HL-60/S4 treated with phorbol 12-myristate 13-acetate at 8.2 ng/mL for 4 days and 3 days (cell line): ENCODE measurements at regions not wholly inside any gene's neighbourhood (a gene's known extent, or its start where the extent isn't known, plus 50 kb on each side); places are given as distances from the start of the nearest gene placed in this dataset.
"Not testable (repeated sequence)": the region's sequence is repeated elsewhere in the genome, so short reads cannot be mapped to it uniquely, and the experiment has no call there.

Source experiments
- in situ Hi-C: fragments of 300-500 bp; cut with MboI; formaldehyde crosslinking; loops from 2 replicates; pipeline ENCODE4 v1.15.0; 2022; ENCODE audit warnings: low sequenced_read_pairs

DNA sequence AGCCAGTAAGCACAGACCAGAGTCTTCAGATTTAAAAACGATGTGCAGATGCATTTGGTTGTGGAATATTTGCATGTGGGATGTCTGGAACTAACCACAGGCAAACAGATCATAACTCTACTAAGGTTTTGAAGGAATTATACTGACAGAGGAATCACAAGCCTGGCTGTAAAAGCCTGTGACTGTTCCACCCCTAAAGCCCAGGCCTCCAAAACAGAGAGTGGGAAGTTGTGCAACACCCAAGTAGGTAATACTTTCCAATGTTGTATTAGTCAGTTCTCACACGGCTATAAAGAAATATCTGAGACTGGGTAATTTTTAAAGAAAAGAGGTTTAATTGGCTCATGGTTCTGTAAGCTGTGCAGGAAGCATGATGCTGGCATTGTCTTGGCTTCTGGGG is 68.1 kb upstream of the DCD start:
- in situ Hi-C loops = no loop called here

GRCh38 chr12:54713876-54714275 is 65.7 kb upstream of the DCD start:
- in situ Hi-C loops = not testable (repeated sequence)

GRCh38 chr12:54711669-54712068 is 63.5 kb upstream of the DCD start:
- in situ Hi-C loops = no loop called here

- in situ Hi-C loops = no loop called here
Observed at GRCh38 chr12:54708826-54709225, 60.7 kb upstream of the DCD start.

DNA sequence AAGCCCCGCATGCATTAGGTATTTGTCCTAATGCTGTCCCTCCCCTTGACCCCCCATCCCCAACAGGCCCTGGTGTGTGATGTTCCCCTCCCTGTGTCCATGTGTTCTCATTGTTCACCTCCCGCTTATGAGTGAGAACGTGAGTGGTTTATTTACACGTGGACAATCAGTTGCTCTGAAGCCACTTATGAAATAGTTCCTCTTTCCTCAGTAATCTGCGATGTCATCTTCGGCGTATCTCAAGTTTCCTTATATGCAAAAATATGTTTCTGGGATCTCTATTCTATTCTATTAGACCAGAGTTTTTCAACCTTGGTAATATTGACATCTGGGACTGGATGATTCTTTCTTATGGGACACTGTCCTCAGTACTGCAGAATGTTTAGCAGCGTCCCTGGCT is 56.0 kb upstream of the DCD start:
- in situ Hi-C loops = no loop called here

DNA sequence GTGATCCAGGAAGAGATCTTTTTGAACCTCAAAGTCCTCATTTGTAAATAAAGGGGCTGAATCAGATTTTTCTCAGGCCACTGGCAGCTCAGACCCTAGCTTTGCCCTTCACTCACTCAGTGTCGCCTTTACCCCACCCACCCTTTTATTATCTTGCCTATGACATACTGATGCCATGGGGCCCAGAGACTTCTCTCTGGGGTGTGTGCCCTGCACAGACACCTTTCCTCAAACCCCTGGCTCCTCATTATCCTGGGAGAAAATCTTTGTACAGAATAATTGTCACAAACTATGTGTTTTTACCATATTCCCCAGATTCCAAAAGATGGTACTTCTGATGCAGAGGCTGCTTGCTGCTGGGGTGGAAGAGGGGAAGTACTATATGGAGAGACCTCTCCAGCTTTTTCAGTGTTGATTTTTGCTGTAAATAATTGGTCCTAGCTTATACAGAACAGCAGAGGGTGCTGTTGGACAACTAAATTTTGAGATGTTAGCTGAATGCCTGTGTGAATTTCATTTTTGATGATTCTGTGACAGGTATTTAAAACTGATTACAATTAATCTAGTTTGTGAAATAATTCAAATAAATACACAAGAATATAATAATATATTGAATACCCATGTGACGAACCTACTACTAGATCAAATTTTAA is 53.9 kb upstream of the DCD start:
- in situ Hi-C loops = no loop called here

DNA sequence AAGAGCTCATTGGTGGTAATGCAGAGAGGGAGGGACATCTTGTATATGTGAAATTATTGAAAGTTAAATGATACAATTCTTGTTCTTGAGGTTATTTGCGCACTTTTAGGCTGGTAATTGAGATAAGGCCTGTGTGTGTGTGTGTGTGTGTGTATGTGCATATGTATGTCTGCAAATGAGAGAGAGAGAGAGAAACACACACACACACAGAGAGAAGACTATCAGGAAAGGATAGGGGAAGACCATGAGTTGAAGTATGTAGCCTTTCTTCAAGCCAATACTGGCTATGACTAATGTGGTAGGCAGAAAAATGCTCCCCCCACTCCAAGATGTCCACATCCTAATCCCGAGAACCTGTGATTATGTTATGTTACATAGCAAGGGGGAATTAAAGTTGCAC is 52.7 kb upstream of the DCD start:
- in situ Hi-C loops = no loop called here

DNA sequence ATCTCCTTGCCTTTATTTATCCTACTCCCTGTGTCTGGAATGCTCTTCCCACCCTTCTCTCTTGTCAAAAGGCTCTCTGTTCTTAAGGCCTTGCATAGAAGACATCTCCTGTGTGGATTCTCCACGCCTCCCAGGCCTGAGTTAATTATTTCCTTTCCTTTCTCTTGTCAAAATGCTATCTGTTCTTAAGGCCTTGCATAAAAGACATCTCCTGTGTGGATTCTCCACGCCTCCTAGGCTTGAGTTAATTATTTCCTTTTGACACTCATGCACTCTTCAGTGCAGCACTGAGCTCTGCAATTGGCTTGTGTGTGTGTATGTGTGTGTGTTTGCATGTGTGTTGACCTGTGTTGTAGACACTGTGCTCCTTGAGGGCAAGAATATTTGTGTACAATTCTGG is 52.1 kb upstream of the DCD start:
- in situ Hi-C loops = no loop called here
